HEK293 (cell line): ENCODE measurements at regions not wholly inside any gene's neighbourhood (a gene's known extent, or its start where the extent isn't known, plus 50 kb on each side); places are given as distances from the start of the nearest gene placed in this dataset.

Experiments used
- ZNF335 ChIP-seq: fragments of 450-650 bp; formaldehyde crosslinking; conservative IDR thresholded peaks from 2 replicates; pipeline ENCODE4 v1.5.1; 2016; ENCODE audit warnings: missing biosample characterization, missing genetic modification characterization
- TF ChIP-seq, protein P1 (sequence below): fragments of 450-650 bp; formaldehyde crosslinking; IDR thresholded peaks from 2 replicates; pipeline ENCODE4 v1.5.1; 2016; ENCODE audit warnings: missing biosample characterization, missing genetic modification characterization
- TF ChIP-seq, protein P2 (sequence below): fragments of 450-650 bp; formaldehyde crosslinking; IDR thresholded peaks from 2 replicates; pipeline ENCODE4 v1.5.1; 2016; ENCODE audit warnings: missing biosample characterization, missing genetic modification characterization, low read depth
- TF ChIP-seq, protein P3 (sequence below): fragments of 450-650 bp; formaldehyde crosslinking; IDR thresholded peaks from 2 replicates; pipeline ENCODE4 v1.5.1; 2016; ENCODE audit warnings: missing biosample characterization, missing genetic modification characterization

DNA sequence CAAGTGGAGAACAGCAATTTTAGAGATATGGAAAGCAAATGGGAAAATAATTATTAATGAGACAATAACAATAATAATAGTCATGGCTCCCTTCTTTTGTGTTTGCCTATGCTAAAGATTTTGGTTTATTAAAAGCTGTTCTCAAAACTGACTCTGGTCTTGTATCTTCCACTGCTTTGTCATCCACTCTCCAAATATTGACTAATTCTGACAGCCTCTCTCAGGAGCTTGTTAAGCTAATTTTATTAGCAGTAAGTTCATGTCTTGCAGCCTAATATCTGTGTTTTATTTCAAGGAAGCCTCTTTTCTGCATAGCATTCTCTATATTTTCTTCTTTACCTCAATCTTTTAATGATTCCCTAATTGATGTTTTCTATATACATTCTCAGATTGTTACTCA is 1419.8 kb downstream of the ARAP2 start:
- TF ChIP-seq, protein P1, sequence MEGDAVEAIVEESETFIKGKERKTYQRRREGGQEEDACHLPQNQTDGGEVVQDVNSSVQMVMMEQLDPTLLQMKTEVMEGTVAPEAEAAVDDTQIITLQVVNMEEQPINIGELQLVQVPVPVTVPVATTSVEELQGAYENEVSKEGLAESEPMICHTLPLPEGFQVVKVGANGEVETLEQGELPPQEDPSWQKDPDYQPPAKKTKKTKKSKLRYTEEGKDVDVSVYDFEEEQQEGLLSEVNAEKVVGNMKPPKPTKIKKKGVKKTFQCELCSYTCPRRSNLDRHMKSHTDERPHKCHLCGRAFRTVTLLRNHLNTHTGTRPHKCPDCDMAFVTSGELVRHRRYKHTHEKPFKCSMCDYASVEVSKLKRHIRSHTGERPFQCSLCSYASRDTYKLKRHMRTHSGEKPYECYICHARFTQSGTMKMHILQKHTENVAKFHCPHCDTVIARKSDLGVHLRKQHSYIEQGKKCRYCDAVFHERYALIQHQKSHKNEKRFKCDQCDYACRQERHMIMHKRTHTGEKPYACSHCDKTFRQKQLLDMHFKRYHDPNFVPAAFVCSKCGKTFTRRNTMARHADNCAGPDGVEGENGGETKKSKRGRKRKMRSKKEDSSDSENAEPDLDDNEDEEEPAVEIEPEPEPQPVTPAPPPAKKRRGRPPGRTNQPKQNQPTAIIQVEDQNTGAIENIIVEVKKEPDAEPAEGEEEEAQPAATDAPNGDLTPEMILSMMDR (tag by site-specific recombination), result no peak
- no peak for TF ChIP-seq ZNF335 (tag by site-specific recombination)
- TF ChIP-seq, protein P2, sequence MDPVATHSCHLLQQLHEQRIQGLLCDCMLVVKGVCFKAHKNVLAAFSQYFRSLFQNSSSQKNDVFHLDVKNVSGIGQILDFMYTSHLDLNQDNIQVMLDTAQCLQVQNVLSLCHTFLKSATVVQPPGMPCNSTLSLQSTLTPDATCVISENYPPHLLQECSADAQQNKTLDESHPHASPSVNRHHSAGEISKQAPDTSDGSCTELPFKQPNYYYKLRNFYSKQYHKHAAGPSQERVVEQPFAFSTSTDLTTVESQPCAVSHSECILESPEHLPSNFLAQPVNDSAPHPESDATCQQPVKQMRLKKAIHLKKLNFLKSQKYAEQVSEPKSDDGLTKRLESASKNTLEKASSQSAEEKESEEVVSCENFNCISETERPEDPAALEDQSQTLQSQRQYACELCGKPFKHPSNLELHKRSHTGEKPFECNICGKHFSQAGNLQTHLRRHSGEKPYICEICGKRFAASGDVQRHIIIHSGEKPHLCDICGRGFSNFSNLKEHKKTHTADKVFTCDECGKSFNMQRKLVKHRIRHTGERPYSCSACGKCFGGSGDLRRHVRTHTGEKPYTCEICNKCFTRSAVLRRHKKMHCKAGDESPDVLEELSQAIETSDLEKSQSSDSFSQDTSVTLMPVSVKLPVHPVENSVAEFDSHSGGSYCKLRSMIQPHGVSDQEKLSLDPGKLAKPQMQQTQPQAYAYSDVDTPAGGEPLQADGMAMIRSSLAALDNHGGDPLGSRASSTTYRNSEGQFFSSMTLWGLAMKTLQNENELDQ (tag by site-specific recombination), result no peak
- TF ChIP-seq, protein P3, sequence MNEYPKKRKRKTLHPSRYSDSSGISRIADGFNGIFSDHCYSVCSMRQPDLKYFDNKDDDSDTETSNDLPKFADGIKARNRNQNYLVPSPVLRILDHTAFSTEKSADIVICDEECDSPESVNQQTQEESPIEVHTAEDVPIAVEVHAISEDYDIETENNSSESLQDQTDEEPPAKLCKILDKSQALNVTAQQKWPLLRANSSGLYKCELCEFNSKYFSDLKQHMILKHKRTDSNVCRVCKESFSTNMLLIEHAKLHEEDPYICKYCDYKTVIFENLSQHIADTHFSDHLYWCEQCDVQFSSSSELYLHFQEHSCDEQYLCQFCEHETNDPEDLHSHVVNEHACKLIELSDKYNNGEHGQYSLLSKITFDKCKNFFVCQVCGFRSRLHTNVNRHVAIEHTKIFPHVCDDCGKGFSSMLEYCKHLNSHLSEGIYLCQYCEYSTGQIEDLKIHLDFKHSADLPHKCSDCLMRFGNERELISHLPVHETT (tag by site-specific recombination), result no peak
